GM21723 (cell line): ENCODE measurements at regions not wholly inside any gene's neighbourhood (a gene's known extent, or its start where the extent isn't known, plus 50 kb on each side); places are given as distances from the start of the nearest gene placed in this dataset.
"Not testable (repeated sequence)": the region's sequence is repeated elsewhere in the genome, so short reads cannot be mapped to it uniquely, and the experiment has no call there.

Experiments used
- ATAC-seq: cut with Tn5 transposase; IDR thresholded peaks from one replicate; pipeline ENCODE4 v1.9.1; 2021; ENCODE audit warnings: mild to moderate bottlenecking, moderate library complexity; ENCODE audit not compliant: unreplicated experiment

GRCh38 chr4:10856271-10856782 lies 171.8 kb upstream of the CLNK start:
- ATAC-seq, result no peak

- ATAC-seq, result no peak
Observed at GRCh38 chr4:10853196-10853595, 168.6 kb upstream of the CLNK start.

GRCh38 chr4:10841697-10842096 lies 157.1 kb upstream of the CLNK start:
- no peak for ATAC-seq

GRCh38 chr4:10837151-10837550 lies 152.6 kb upstream of the CLNK start:
- no peak for ATAC-seq

GRCh38 chr4:10832806-10833628 lies 148.4 kb upstream of the CLNK start:
- ATAC-seq, result no peak

GRCh38 chr4:10831727-10832408 lies 147.3 kb upstream of the CLNK start:
- no peak for ATAC-seq

- ATAC-seq, result not testable (repeated sequence)
Observed at GRCh38 chr4:10828918-10829538, 144.5 kb upstream of the CLNK start.

GRCh38 chr4:10821826-10822225 lies 137.3 kb upstream of the CLNK start:
- no peak for ATAC-seq

GRCh38 chr4:10816571-10816970 lies 132.0 kb upstream of the CLNK start:
- no peak for ATAC-seq

- ATAC-seq, result no peak
Observed at GRCh38 chr4:10811991-10812390, 127.4 kb upstream of the CLNK start.

GRCh38 chr4:10810411-10810810 lies 125.8 kb upstream of the CLNK start:
- no peak for ATAC-seq

- ATAC-seq, result no peak
Observed at GRCh38 chr4:10809905-10810304, 125.3 kb upstream of the CLNK start.

GRCh38 chr4:10808591-10808990 lies 124.0 kb upstream of the CLNK start:
- ATAC-seq, result no peak

- no peak for ATAC-seq
Observed at GRCh38 chr4:10806953-10807645, 122.5 kb upstream of the CLNK start.

- ATAC-seq, result no peak
Observed at GRCh38 chr4:10803713-10804343, 119.3 kb upstream of the CLNK start.

GRCh38 chr4:10787365-10787764 lies 102.8 kb upstream of the CLNK start:
- ATAC-seq, result no peak

- no peak for ATAC-seq
Observed at GRCh38 chr4:10784621-10785020, 100.1 kb upstream of the CLNK start.

- no peak for ATAC-seq
Observed at GRCh38 chr4:10783351-10783750, 98.8 kb upstream of the CLNK start.

GRCh38 chr4:10781805-10782204 lies 97.2 kb upstream of the CLNK start:
- no peak for ATAC-seq

- not testable (repeated sequence) for ATAC-seq
Observed at GRCh38 chr4:10780803-10781202, 96.2 kb upstream of the CLNK start.

- ATAC-seq, result not testable (repeated sequence)
Observed at GRCh38 chr4:10775132-10775531, 90.6 kb upstream of the CLNK start.
